T-helper 2 cell treated with Interferon-gamma antibody and Interleukin-4, amounts not matched to agents 5 μg/mL and 100 μg/mL, for 36 hours (primary cell): ENCODE measurements at regions not wholly inside any gene's neighbourhood (a gene's known extent, or its start where the extent isn't known, plus 50 kb on each side); places are given as distances from the start of the nearest gene placed in this dataset.

ENCODE experiments used
- DNase-seq: peaks from one replicate; pipeline ENCODE4 v3.0.0; 2021; ENCODE audit warnings: low spot score
- H3K27ac Mint-ChIP-seq: one replicate; pipeline ENCODE4 v1.8.0; 2021; ENCODE audit warnings: mild to moderate bottlenecking, mixed read lengths
- H3K27me3 Mint-ChIP-seq: one replicate; pipeline ENCODE4 v1.8.0; 2021; ENCODE audit warnings: low read depth, mixed read lengths
- H3K36me3 Mint-ChIP-seq: one replicate; pipeline ENCODE4 v1.8.0; 2021; ENCODE audit warnings: low read depth, mixed read lengths
- H3K4me1 Mint-ChIP-seq: one replicate; pipeline ENCODE4 v1.8.0; 2021; ENCODE audit warnings: low read depth, mixed read lengths
- H3K4me3 Mint-ChIP-seq: one replicate; pipeline ENCODE4 v1.8.0; 2022; ENCODE audit warnings: mild to moderate bottlenecking, moderate library complexity, mixed read lengths
- H3K9me3 Mint-ChIP-seq: one replicate; pipeline ENCODE4 v1.8.0; 2021; ENCODE audit warnings: mixed read lengths

GRCh38 chr6:109284675-109285074, 97.6 kb downstream of the CD164 start:
- Mint-ChIP-seq H3K4me1 (no peaks in the 10 kb centered on the region), H3K4me3 (no peak overlapping the region), H3K27ac (no peak overlapping the region), H3K27me3 (peaks cover 7% of the 10 kb centered on the region), H3K36me3 (no peaks in the 10 kb centered on the region), H3K9me3 (no peaks in the 10 kb centered on the region)
- no peak for DNase-seq

DNA sequence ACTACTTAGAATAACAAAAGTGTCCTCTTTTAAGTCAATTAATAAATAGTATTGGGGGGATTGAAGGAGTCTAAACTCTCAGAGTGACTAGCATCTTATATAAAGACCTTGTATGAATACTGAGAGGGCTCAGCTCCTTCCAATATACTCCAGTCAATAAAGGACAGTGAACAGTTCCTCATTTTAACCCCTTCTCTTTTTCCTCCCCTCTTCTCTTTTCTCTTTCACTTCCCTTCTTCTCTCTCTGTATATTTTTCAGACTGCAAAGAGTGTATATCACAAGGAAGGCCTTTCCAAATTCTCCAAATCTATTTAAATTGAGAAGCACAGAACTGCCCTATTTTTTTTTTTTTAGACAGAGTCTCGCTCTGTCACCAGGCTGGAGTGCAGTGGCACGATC, 99.5 kb downstream of the CD164 start:
- no peaks in the 10 kb centered on the region for H3K9me3 Mint-ChIP-seq
- H3K4me3 Mint-ChIP-seq = no peak overlapping the region

GRCh38 chr6:109279628-109280027, 102.6 kb downstream of the CD164 start:
- no peak for DNase-seq
- Mint-ChIP-seq H3K27ac (no peak overlapping the region), H3K36me3 (no peaks in the 10 kb centered on the region), H3K4me1 (no peaks in the 10 kb centered on the region), H3K4me3 (no peak overlapping the region), H3K27me3 (peaks cover 2% of the 10 kb centered on the region), H3K9me3 (no peaks in the 10 kb centered on the region)

More for the DNA sequence above, 99.5 kb downstream of the CD164 start:
- Mint-ChIP-seq H3K4me1 (no peaks in the 10 kb centered on the region), H3K27ac (no peak overlapping the region), H3K27me3 (peaks cover 4% of the 10 kb centered on the region), H3K36me3 (no peaks in the 10 kb centered on the region)
- DNase-seq = no peak

- no peak overlapping the region for H3K4me3 Mint-ChIP-seq
- H3K9me3 Mint-ChIP-seq = peaks cover 15% of the 10 kb centered on the region
- no peaks in the 10 kb centered on the region for H3K4me1 Mint-ChIP-seq
- H3K36me3 Mint-ChIP-seq = peaks cover 1% of the 10 kb centered on the region
- DNase-seq = no peak
- peaks cover 4% of the 10 kb centered on the region for H3K27me3 Mint-ChIP-seq
- H3K27ac Mint-ChIP-seq = no peak overlapping the region
Measured at GRCh38 chr6:109271622-109272021, 110.6 kb downstream of the CD164 start.

GRCh38 chr6:109269953-109270517, 112.2 kb downstream of the CD164 start:
- H3K4me1 Mint-ChIP-seq = no peaks in the 10 kb centered on the region
- H3K9me3 Mint-ChIP-seq = peaks cover 15% of the 10 kb centered on the region
- H3K4me3 Mint-ChIP-seq = no peak overlapping the region
- peaks cover 1% of the 10 kb centered on the region for H3K36me3 Mint-ChIP-seq
- no peak for DNase-seq
- no peak overlapping the region for H3K27ac Mint-ChIP-seq
- H3K27me3 Mint-ChIP-seq = peaks cover 4% of the 10 kb centered on the region

GRCh38 chr6:109269057-109269456, 113.2 kb downstream of the CD164 start:
- H3K4me3 Mint-ChIP-seq = no peak overlapping the region
- no peaks in the 10 kb centered on the region for H3K4me1 Mint-ChIP-seq
- H3K27me3 Mint-ChIP-seq = peaks cover 4% of the 10 kb centered on the region
- no peak overlapping the region for H3K27ac Mint-ChIP-seq
- peaks cover 1% of the 10 kb centered on the region for H3K36me3 Mint-ChIP-seq
- H3K9me3 Mint-ChIP-seq = peaks cover 15% of the 10 kb centered on the region
- no peak for DNase-seq

DNA sequence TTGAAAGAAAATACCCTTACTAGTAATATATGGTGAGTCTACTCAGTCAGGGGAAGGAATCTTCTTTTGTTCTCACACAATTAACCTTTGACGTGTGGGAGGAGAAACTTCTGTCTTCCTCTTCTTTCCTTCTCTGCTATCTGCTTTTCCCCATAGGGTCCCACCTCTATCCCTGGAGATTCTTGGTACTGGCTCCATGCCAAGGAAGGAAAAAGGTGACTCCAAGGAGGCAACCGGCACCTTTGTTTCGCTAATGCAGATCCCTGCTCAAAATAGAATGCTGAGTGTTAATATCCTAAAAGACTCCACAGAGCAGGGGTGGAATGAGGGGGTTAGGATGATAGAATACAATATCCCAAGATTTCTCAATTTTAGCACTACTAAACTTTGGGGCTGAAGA, 116.7 kb downstream of the CD164 start:
- DNase-seq = no peak
- H3K4me3 Mint-ChIP-seq = no peak overlapping the region
- H3K9me3 Mint-ChIP-seq = peaks cover 15% of the 10 kb centered on the region
- no peak overlapping the region for H3K27ac Mint-ChIP-seq
- peaks cover 1% of the 10 kb centered on the region for H3K36me3 Mint-ChIP-seq
- peaks cover 2% of the 10 kb centered on the region for H3K27me3 Mint-ChIP-seq
- no peaks in the 10 kb centered on the region for H3K4me1 Mint-ChIP-seq

- Mint-ChIP-seq H3K36me3 (no peaks in the 10 kb centered on the region), H3K9me3 (peaks cover 9% of the 10 kb centered on the region), H3K27me3 (no peaks in the 10 kb centered on the region), H3K27ac (no peak overlapping the region), H3K4me3 (no peak overlapping the region), H3K4me1 (no peaks in the 10 kb centered on the region)
- DNase-seq = no peak
Measured at GRCh38 chr6:109263873-109264700, 118.2 kb downstream of the CD164 start.

DNA sequence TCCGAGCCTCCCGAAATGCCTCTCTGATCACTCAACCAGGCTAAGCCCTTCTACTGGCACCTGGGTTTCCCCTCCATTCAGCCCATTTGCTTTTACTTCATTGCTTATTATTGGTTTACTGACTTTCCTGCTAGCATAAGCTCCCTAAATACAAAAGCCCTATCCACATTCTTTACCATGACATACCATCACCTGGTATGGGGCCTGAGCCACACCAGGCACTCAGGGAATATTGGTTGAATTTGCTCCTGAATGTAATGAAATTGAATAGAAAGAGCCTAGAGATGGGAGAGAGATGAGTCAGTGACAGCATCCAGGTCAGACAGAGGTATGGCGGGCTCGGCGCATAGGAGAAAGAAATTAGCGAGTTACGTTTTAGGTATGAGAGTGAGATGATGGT, 120.0 kb downstream of the CD164 start:
- Mint-ChIP-seq H3K9me3 (peaks cover 4% of the 10 kb centered on the region), H3K4me1 (no peaks in the 10 kb centered on the region), H3K27ac (no peak overlapping the region), H3K36me3 (no peaks in the 10 kb centered on the region), H3K27me3 (no peaks in the 10 kb centered on the region), H3K4me3 (no peak overlapping the region)
- DNase-seq = no peak

DNA sequence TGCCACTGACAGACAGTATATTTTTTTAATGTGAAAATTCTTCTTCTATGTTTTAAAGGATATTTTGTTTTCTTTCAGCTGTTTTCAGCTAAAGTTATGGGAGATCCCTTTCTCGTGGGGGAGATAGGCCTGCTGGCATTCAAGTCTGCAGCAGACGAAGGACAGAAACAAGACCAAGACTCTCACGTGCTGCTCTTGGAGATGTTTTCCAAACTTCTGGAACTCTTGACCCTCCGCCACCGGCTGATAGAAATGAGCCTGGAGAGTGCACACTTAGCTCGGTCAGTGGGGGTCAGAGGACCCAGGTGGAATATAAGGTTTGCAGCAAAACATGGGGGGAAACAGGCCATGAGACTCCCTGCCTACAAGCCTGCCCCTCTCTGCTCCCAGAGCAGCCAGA, 120.5 kb downstream of the CD164 start:
- H3K27me3 Mint-ChIP-seq = no peaks in the 10 kb centered on the region
- H3K9me3 Mint-ChIP-seq = peaks cover under 1% of the 10 kb centered on the region
- no peaks in the 10 kb centered on the region for H3K4me1 Mint-ChIP-seq
- H3K27ac Mint-ChIP-seq = no peak overlapping the region
- no peak for DNase-seq
- no peaks in the 10 kb centered on the region for H3K36me3 Mint-ChIP-seq
- H3K4me3 Mint-ChIP-seq = no peak overlapping the region

DNA sequence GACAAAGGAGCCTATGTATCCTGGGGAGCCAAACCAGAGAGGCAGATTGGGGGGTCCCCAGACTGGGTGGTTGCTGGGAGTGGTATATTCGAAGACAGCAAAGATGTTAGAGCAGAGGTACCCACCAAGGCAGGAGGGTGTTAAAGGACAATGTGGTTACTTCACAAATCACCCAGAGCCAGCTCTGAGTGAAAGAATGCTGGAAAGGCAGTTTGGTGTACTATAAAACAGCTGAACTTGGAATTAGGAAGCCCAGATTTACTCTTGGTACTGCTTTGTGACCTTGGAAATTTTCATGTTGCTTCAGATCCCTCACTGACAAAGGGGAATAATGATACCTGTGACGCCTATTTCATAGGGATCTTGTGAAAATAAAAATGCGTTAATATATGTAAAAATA, 121.6 kb downstream of the CD164 start:
- H3K36me3 Mint-ChIP-seq = no peaks in the 10 kb centered on the region
- no peaks in the 10 kb centered on the region for H3K9me3 Mint-ChIP-seq
- no peaks in the 10 kb centered on the region for H3K27me3 Mint-ChIP-seq
- no peak overlapping the region for H3K4me3 Mint-ChIP-seq
- peaks cover 8% of the 10 kb centered on the region for H3K4me1 Mint-ChIP-seq
- no peak overlapping the region for H3K27ac Mint-ChIP-seq
- no peak for DNase-seq

DNA sequence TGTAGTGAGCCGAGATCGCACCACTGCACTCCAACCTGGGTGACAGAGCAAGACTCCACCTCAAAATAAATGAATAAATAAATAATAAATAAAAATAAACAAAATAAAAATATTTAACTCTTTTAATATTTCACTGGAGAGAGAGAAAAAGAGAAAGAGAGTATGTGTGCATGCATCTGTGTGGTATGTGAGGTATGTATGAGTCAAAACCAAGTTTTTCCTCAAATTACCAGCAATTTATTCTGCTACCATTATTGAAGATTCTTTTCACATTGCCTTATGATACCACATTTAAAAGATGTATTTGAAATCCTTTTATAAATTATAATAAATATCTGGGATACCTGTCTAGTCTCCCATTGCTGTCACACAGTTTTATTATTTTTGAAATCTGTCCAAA, 122.1 kb downstream of the CD164 start:
- Mint-ChIP-seq H3K27me3 (no peaks in the 10 kb centered on the region), H3K36me3 (no peaks in the 10 kb centered on the region), H3K27ac (no peak overlapping the region), H3K4me3 (no peak overlapping the region), H3K9me3 (no peaks in the 10 kb centered on the region), H3K4me1 (peaks cover 8% of the 10 kb centered on the region)
- no peak for DNase-seq

GRCh38 chr6:109258129-109258528, 124.1 kb downstream of the CD164 start:
- Mint-ChIP-seq H3K36me3 (no peaks in the 10 kb centered on the region), H3K27ac (no peak overlapping the region), H3K4me1 (peaks cover 8% of the 10 kb centered on the region), H3K27me3 (peaks cover 3% of the 10 kb centered on the region), H3K9me3 (no peaks in the 10 kb centered on the region), H3K4me3 (no peak overlapping the region)
- no peak for DNase-seq

DNA sequence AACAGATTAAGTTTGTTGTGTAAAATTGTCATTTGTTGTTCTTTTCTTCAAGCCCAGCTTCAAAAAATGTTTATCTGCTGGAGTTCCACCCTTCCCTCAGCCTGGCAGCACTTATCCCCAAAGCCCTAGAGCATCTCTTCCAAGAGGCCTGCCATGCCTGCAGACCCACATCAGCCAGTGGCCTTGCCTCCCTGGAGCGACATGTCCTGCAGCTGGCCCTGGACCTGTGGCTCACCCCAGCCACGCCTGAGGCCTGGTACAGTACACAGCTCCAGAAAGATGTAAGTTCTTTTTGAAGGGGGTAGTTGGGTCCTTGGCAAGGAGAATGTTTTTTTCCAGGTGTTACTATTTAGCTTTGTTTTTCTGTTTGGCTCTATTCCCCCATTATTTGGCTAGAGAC, 124.8 kb downstream of the CD164 start:
- no peak overlapping the region for H3K27ac Mint-ChIP-seq

More for the DNA sequence above, 124.8 kb downstream of the CD164 start:
- DNase-seq = no peak
- H3K36me3 Mint-ChIP-seq = no peaks in the 10 kb centered on the region
- H3K4me1 Mint-ChIP-seq = peaks cover 8% of the 10 kb centered on the region
- H3K27me3 Mint-ChIP-seq = peaks cover 3% of the 10 kb centered on the region
- no peak overlapping the region for H3K4me3 Mint-ChIP-seq
- H3K9me3 Mint-ChIP-seq = no peaks in the 10 kb centered on the region
